Duodenal mucosa (tissue), 2 donors: ENCODE measurements at regions not wholly inside any gene's neighbourhood (a gene's known extent, or its start where the extent isn't known, plus 50 kb on each side); places are given as distances from the start of the nearest gene placed in this dataset.

Experiments used
- H3K27ac ChIP-seq: one replicate; pipeline ENCODE4 v1.7.0; 2013; ENCODE audit warnings: low read depth, low read length
- H3K27me3 ChIP-seq, 2 donors: one replicate each; pipeline ENCODE4 v1.7.0; 2013; ENCODE audit warnings: low read length in 2 of 2, control low read depth in 1 of 2; ENCODE audit not compliant: insufficient read depth in 2 of 2, control insufficient read depth in 1 of 2
- H3K36me3 ChIP-seq, 2 donors: one replicate each; pipeline ENCODE4 v1.7.0; 2013; ENCODE audit warnings: low read length in 2 of 2, control low read depth in 1 of 2; ENCODE audit not compliant: insufficient read depth in 2 of 2, control insufficient read depth in 1 of 2
- H3K4me1 ChIP-seq, 2 donors: one replicate each; pipeline ENCODE4 v1.7.0; 2013; ENCODE audit warnings: low read length in 2 of 2, control low read depth in 1 of 2; ENCODE audit not compliant: insufficient read depth in 2 of 2, control insufficient read depth in 1 of 2
- H3K4me3 ChIP-seq, 2 donors: one replicate each; pipeline ENCODE4 v1.7.0; 2013; ENCODE audit warnings: low read length in 2 of 2, low read depth in 1 of 2
- H3K9ac ChIP-seq, 2 donors: one replicate each; pipeline ENCODE4 v1.7.0; 2013; ENCODE audit warnings: low read length in 2 of 2, low read depth in 1 of 2
- H3K9me3 ChIP-seq, 2 donors: one replicate each; pipeline ENCODE4 v1.7.0; 2013; ENCODE audit warnings: low read length in 2 of 2, control low read depth in 1 of 2; ENCODE audit not compliant: control insufficient read depth in 1 of 2

DNA sequence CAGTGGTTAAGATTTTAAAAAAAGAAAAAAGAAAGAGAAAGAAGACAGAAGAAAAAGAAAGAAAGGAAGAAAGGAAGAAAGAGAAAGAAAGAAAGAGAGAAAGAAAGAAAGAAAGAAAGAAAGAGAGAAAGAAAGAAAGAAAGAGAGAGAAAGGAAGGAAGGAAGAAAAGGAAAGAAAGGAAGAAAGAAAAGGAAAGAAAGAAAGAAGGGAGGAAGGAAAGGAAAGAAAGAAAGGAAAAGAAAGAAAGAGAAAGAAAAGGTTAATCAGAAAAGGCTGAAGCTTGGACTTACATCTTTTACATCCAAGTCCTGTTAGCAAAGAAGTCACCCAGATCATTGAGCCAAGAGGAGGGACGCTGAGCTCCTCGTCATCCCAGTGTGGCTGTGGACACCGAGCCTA is 70.0 kb downstream of the IRX2 start:
- H3K4me1 ChIP-seq: no peaks in the 10 kb centered on the region
- H3K9ac ChIP-seq: no peak overlapping the region
- no peaks in the 10 kb centered on the region for H3K36me3 ChIP-seq
- no peaks in the 10 kb centered on the region for H3K27me3 ChIP-seq
- H3K27ac ChIP-seq: no peak overlapping the region
- peaks cover 0 to 6% of the 10 kb centered on the region in 2 donors for H3K9me3 ChIP-seq
- H3K4me3 ChIP-seq: no peak overlapping the region

DNA sequence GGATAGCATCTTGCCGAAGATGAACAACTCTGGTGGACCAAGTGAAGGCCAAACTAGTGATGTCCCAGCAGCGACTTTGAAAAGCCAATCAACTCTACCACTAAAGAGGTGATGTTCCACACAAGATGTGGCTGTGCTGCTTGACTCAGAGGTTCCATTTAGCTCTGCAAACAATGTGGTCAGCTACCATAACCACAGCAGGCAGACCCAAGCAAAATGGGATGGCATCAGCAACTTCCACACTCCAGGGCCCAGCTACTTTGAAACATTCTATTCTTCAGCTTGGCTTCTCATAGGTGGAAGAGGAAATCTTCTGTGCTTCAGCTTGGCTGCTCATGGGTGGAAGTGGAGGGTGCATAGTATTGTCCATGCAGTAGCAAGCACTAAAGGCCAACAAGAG is 70.5 kb downstream of the IRX2 start:
- H3K27ac ChIP-seq: no peak overlapping the region
- peaks cover 0 to 6% of the 10 kb centered on the region in 2 donors for H3K9me3 ChIP-seq
- H3K9ac ChIP-seq: no peak overlapping the region
- H3K4me3 ChIP-seq: no peak overlapping the region
- H3K27me3 ChIP-seq: no peaks in the 10 kb centered on the region
- H3K4me1 ChIP-seq: no peaks in the 10 kb centered on the region
- no peaks in the 10 kb centered on the region for H3K36me3 ChIP-seq

- H3K4me1 ChIP-seq: no peaks in the 10 kb centered on the region
- no peak overlapping the region for H3K27ac ChIP-seq
- H3K27me3 ChIP-seq: peaks cover 0 to 2% of the 10 kb centered on the region in 2 donors
- H3K9me3 ChIP-seq: peaks cover 0 to 6% of the 10 kb centered on the region in 2 donors
- H3K4me3 ChIP-seq: no peak overlapping the region
- H3K36me3 ChIP-seq: no peaks in the 10 kb centered on the region
- no peak overlapping the region for H3K9ac ChIP-seq
Observed at GRCh38 chr5:2677689-2678088, 73.8 kb downstream of the IRX2 start.

- H3K9me3 ChIP-seq: peaks cover 0 to 6% of the 10 kb centered on the region in 2 donors
- peaks cover 0 to 2% of the 10 kb centered on the region in 2 donors for H3K27me3 ChIP-seq
- H3K9ac ChIP-seq: no peak overlapping the region
- no peak overlapping the region for H3K4me3 ChIP-seq
- no peaks in the 10 kb centered on the region for H3K4me1 ChIP-seq
- no peaks in the 10 kb centered on the region for H3K36me3 ChIP-seq
- H3K27ac ChIP-seq: no peak overlapping the region
Observed at GRCh38 chr5:2675548-2675947, 75.9 kb downstream of the IRX2 start.

DNA sequence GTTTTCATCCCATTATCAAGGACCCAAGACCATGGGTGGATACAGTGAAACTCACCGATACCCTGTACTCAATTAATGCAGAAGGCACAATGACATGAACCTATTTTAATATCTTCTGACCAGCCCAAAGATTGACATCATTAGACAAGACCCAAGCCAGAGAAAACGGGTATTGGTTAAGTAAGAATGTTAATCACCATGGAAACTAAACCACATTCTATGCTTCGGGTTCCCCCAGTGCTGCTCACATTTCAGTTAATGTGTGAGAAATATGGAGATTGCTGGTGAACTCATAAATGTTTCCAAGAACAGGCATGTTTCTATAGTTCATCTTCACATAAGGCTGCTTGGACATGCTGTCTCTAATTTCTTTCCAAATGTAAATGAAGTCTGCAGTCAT is 77.0 kb downstream of the IRX2 start:
- Histone ChIP-seq H3K36me3 (no peaks in the 10 kb centered on the region), H3K4me3 (no peak overlapping the region), H3K27me3 (peaks cover 0 to 2% of the 10 kb centered on the region in 2 donors), H3K9me3 (peaks cover 0 to 6% of the 10 kb centered on the region in 2 donors), H3K9ac (no peak overlapping the region), H3K27ac (no peak overlapping the region), H3K4me1 (no peaks in the 10 kb centered on the region)

DNA sequence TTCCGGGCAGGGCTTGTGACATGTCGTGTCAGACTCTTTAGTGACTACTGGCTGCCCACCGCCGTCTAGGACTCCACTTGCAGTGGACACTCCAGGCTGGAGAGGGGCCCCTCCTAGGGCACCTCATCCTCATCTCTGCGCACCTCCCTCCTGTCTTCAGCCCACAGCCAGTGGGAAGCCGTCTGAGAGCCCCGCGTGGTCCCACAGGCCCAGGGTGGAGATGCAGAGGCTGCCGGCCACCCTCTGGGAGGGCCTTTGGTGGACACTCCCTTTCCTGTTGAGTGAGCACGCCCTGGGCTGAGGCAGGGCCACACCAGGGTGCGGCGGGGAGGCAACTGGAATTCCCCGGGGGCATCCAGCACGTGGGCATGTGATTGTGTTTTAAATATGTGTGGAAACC is 80.5 kb downstream of the IRX2 start:
- Histone ChIP-seq H3K4me3 (no peak overlapping the region), H3K36me3 (no peaks in the 10 kb centered on the region), H3K4me1 (no peaks in the 10 kb centered on the region), H3K9ac (no peak overlapping the region), H3K27ac (no peak overlapping the region), H3K27me3 (peaks cover 0 to 2% of the 10 kb centered on the region in 2 donors), H3K9me3 (no peaks in the 10 kb centered on the region)

DNA sequence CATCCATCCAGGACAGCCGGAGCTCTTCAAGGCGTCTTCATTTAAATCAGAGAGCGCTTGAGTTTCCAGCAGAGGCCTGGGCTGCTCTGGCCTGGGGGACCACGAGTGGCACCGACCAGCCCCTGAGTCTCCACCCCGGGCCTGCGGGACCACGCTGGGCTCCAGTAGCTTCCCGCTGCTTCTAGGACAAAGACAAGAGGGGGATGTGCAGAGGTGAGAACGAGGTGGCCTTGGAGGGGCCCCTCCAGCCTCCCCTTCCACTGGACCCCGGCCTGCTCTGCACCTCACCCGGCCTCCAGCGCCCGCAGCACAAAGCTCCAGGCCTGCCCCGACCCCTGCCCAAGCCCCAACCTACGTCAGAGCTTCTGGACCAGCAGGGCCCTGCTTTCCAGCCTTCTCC is 81.6 kb downstream of the IRX2 start:
- H3K4me1 ChIP-seq: no peaks in the 10 kb centered on the region
- H3K4me3 ChIP-seq: no peak overlapping the region
- H3K9me3 ChIP-seq: no peaks in the 10 kb centered on the region
- no peaks in the 10 kb centered on the region for H3K36me3 ChIP-seq
- no peak overlapping the region for H3K9ac ChIP-seq
- no peak overlapping the region for H3K27ac ChIP-seq
- peaks cover 0 to 1% of the 10 kb centered on the region in 2 donors for H3K27me3 ChIP-seq

GRCh38 chr5:2669259-2669658 is 82.2 kb downstream of the IRX2 start:
- no peak overlapping the region for H3K4me3 ChIP-seq

GRCh38 chr5:2666081-2666480 is 85.4 kb downstream of the IRX2 start:
- Histone ChIP-seq H3K27ac (no peak overlapping the region), H3K36me3 (no peaks in the 10 kb centered on the region), H3K4me3 (no peak overlapping the region), H3K9me3 (no peaks in the 10 kb centered on the region), H3K9ac (no peak overlapping the region), H3K4me1 (no peaks in the 10 kb centered on the region), H3K27me3 (no peaks in the 10 kb centered on the region)

More at GRCh38 chr5:2669259-2669658, 82.2 kb downstream of the IRX2 start:
- H3K9me3 ChIP-seq: no peaks in the 10 kb centered on the region
- H3K9ac ChIP-seq: no peak overlapping the region
- H3K27me3 ChIP-seq: no peaks in the 10 kb centered on the region
- no peak overlapping the region for H3K27ac ChIP-seq
- H3K4me1 ChIP-seq: no peaks in the 10 kb centered on the region
- no peaks in the 10 kb centered on the region for H3K36me3 ChIP-seq

DNA sequence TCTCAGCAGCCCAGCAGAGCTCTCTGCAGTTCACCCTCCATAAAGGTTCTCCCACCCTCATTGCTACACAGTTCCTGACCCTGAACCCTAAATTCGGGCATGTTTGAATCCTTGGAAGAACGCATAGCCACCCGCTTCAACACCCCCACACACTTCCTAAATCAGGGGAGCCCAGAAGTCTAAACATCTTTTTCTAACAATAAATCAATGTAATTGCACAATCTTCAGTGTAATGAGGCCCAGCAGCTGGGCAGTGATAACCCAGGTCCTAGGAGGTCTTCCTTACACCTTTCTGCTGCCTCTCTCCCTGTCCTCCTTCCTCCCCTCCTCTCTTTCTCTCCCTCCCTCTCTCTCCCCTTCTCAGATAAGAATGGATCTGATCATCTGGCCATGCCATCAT is 88.0 kb downstream of the IRX2 start:
- Histone ChIP-seq H3K4me1 (no peaks in the 10 kb centered on the region), H3K27ac (no peak overlapping the region), H3K9me3 (no peaks in the 10 kb centered on the region), H3K36me3 (no peaks in the 10 kb centered on the region), H3K4me3 (no peak overlapping the region), H3K9ac (no peak overlapping the region), H3K27me3 (no peaks in the 10 kb centered on the region)

GRCh38 chr5:2660315-2660714 is 91.2 kb downstream of the IRX2 start:
- H3K36me3 ChIP-seq: no peaks in the 10 kb centered on the region
- no peaks in the 10 kb centered on the region for H3K27me3 ChIP-seq
- H3K27ac ChIP-seq: no peak overlapping the region
- no peak overlapping the region for H3K4me3 ChIP-seq
- no peaks in the 10 kb centered on the region for H3K4me1 ChIP-seq
- no peak overlapping the region for H3K9ac ChIP-seq
- H3K9me3 ChIP-seq: no peaks in the 10 kb centered on the region
